ENCODE measurements at regions not wholly inside any gene's neighbourhood (a gene's known extent, or its start where the extent isn't known, plus 50 kb on each side); places are given as distances from the start of the nearest gene placed in this dataset.

DNA sequence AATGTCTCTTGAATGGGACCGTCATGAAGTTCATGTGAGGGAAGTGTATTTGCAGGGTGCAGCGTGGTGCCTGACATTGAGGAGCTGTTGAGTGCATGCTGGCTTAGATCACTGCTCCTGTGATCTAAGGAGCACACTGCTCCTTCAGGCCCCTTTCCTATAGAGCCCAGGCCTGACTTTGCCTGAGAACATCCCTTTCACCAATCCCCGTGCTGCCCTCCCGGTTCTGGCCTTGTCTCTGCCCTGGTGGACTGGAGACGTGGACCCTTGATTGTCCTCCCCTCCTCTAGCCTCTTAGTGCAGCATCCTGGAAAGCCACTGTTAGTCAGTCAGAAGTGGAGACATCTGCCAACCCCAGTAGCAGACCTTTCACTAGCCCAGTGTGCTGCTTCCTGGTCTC, 323.6 kb upstream of the HS6ST1 start:
- Histone ChIP-seq H3K27ac (ENCODE audit: insufficient read depth, low read length) (no peak overlapping the region), H3K4me1 (ENCODE audit: control insufficient read depth, extremely low read depth, insufficient read depth, low read length) (no peaks in the 10 kb centered on the region), H3K36me3 (ENCODE audit: control insufficient read depth, insufficient read depth, low read length) (no peaks in the 10 kb centered on the region), H3K27me3 (ENCODE audit: control insufficient read depth, insufficient read depth, low read length) (peaks cover 4% of the 10 kb centered on the region), H3K4me2 (ENCODE audit: extremely low read depth, insufficient read depth, low read length) (no peak overlapping the region), H3K9me3 (ENCODE audit: control insufficient read depth, insufficient read depth, low read depth, low read length) (no peaks in the 10 kb centered on the region), H3K79me2 (ENCODE audit: control insufficient read depth, insufficient read depth, low read length) (no peaks in the 10 kb centered on the region), H2AFZ (ENCODE audit: low read length) (no peak overlapping the region), H3K9ac (ENCODE audit: insufficient read depth, low read length) (no peak overlapping the region), H4K20me1 (ENCODE audit: control insufficient read depth, extremely low read depth, insufficient read depth, low read length) (no peaks in the 10 kb centered on the region), H3K4me3 (replicated peaks in 1 of 4; ENCODE audit: control extremely low read depth in 1 of 4, insufficient read depth in 1 of 4, low read depth in 3 of 4, low read length in 4 of 4) (no peak overlapping the region)
- TF ChIP-seq, protein P1, sequence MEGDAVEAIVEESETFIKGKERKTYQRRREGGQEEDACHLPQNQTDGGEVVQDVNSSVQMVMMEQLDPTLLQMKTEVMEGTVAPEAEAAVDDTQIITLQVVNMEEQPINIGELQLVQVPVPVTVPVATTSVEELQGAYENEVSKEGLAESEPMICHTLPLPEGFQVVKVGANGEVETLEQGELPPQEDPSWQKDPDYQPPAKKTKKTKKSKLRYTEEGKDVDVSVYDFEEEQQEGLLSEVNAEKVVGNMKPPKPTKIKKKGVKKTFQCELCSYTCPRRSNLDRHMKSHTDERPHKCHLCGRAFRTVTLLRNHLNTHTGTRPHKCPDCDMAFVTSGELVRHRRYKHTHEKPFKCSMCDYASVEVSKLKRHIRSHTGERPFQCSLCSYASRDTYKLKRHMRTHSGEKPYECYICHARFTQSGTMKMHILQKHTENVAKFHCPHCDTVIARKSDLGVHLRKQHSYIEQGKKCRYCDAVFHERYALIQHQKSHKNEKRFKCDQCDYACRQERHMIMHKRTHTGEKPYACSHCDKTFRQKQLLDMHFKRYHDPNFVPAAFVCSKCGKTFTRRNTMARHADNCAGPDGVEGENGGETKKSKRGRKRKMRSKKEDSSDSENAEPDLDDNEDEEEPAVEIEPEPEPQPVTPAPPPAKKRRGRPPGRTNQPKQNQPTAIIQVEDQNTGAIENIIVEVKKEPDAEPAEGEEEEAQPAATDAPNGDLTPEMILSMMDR (conservative IDR thresholded peaks at IDR 0.05 in 1 of 2, IDR thresholded peaks at IDR 0.05 in 1 of 2; ENCODE audit: low read depth in 1 of 2, low read length in 2 of 2): no peak
- no peak for TF ChIP-seq EZH2 (IDR thresholded peaks at IDR 0.05; ENCODE audit: low read length, missing control alignments)
- no peak for DNase-seq (ENCODE audit: low read depth in 2 of 2)

DNA sequence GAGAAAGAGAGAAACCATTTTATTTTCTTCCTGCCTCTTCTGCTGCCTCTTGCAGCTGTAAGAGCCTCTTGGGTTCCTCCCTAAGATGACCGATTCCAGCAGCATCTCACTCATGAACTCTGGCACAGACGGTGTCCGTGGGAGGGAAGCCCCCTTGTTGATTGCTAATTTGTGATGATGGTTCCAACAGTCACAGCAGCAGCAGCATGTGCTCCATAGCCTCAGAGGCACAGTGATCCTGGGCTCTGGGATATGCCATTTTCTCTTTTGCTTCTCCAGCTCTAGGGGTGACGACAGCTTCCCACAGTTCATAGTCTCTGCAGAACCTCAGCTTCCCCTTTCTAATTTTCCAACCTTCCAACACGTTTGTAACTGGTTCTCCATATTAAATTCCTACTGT, 324.2 kb upstream of the HS6ST1 start:
- Histone ChIP-seq H3K9ac (ENCODE audit: insufficient read depth, low read length) (no peak overlapping the region), H3K27me3 (ENCODE audit: control insufficient read depth, insufficient read depth, low read length) (peaks cover 4% of the 10 kb centered on the region), H2AFZ (ENCODE audit: low read length) (no peak overlapping the region), H3K79me2 (ENCODE audit: control insufficient read depth, insufficient read depth, low read length) (no peaks in the 10 kb centered on the region), H3K27ac (ENCODE audit: insufficient read depth, low read length) (no peak overlapping the region), H3K9me3 (ENCODE audit: control insufficient read depth, insufficient read depth, low read depth, low read length) (no peaks in the 10 kb centered on the region), H3K4me1 (ENCODE audit: control insufficient read depth, extremely low read depth, insufficient read depth, low read length) (no peaks in the 10 kb centered on the region), H3K4me2 (ENCODE audit: extremely low read depth, insufficient read depth, low read length) (no peak overlapping the region), H3K4me3 (replicated peaks in 1 of 4; ENCODE audit: control extremely low read depth in 1 of 4, insufficient read depth in 1 of 4, low read depth in 3 of 4, low read length in 4 of 4) (no peak overlapping the region), H3K36me3 (ENCODE audit: control insufficient read depth, insufficient read depth, low read length) (no peaks in the 10 kb centered on the region), H4K20me1 (ENCODE audit: control insufficient read depth, extremely low read depth, insufficient read depth, low read length) (no peaks in the 10 kb centered on the region)
- DNase-seq (ENCODE audit: low read depth in 2 of 2): no peak
- TF ChIP-seq, protein P1 (conservative IDR thresholded peaks at IDR 0.05 in 1 of 2, IDR thresholded peaks at IDR 0.05 in 1 of 2; ENCODE audit: low read depth in 1 of 2, low read length in 2 of 2): no peak
- TF ChIP-seq EZH2 (IDR thresholded peaks at IDR 0.05; ENCODE audit: low read length, missing control alignments): no peak

DNA sequence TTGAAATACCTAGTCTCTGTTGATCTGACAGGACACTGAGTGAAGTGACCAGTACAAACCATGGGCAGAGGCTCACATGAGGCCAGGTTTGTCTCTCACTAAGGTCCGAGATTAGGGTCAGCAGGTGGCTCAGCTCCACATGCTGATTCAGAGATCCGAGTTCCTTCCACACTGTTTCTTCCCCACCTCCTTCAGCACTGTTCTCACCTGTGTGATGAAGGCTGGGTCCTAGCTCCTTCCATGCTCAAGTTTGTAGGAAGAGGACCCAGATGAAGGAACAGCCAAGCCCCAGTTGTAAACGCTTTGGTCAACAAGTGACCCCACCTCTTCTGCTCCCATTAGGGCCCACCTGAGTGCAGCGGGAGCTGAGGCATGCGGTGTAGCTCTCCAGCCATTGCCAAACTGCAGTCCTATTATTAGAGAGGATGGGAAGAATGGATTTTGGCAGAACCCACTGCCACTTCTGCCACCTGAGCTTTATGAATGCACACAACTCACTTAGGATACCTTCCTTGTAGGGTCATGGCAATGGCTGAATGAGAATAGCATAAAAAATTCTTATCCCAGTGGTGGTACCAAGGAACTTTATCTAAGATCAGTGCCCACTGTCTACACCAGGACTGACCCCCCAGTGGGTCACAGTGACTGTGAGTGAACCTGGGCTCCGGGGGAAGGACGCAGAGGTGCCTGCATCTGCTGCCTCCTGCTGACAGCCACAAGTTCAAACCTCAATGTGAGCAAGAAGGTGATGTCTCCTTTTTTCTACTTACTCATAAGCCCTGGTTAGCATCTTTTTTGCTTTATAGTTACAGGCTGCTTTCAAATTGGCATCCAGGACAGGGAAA, 324.8 kb upstream of the HS6ST1 start:
- no peak for TF ChIP-seq EZH2 (IDR thresholded peaks at IDR 0.05; ENCODE audit: low read length, missing control alignments)
- TF ChIP-seq, protein P1 (conservative IDR thresholded peaks at IDR 0.05 in 1 of 2, IDR thresholded peaks at IDR 0.05 in 1 of 2; ENCODE audit: low read depth in 1 of 2, low read length in 2 of 2): no peak

More for the DNA sequence above, 324.8 kb upstream of the HS6ST1 start:
- Histone ChIP-seq H3K9ac (ENCODE audit: insufficient read depth, low read length) (no peak overlapping the region), H3K27me3 (ENCODE audit: control insufficient read depth, insufficient read depth, low read length) (peaks cover 4% of the 10 kb centered on the region), H3K27ac (ENCODE audit: insufficient read depth, low read length) (no peak overlapping the region), H4K20me1 (ENCODE audit: control insufficient read depth, extremely low read depth, insufficient read depth, low read length) (no peaks in the 10 kb centered on the region), H3K36me3 (ENCODE audit: control insufficient read depth, insufficient read depth, low read length) (no peaks in the 10 kb centered on the region), H3K4me1 (ENCODE audit: control insufficient read depth, extremely low read depth, insufficient read depth, low read length) (no peaks in the 10 kb centered on the region), H3K4me2 (ENCODE audit: extremely low read depth, insufficient read depth, low read length) (no peak overlapping the region), H2AFZ (ENCODE audit: low read length) (no peak overlapping the region), H3K79me2 (ENCODE audit: control insufficient read depth, insufficient read depth, low read length) (no peaks in the 10 kb centered on the region), H3K9me3 (ENCODE audit: control insufficient read depth, insufficient read depth, low read depth, low read length) (no peaks in the 10 kb centered on the region), H3K4me3 (replicated peaks in 1 of 4; ENCODE audit: control extremely low read depth in 1 of 4, insufficient read depth in 1 of 4, low read depth in 3 of 4, low read length in 4 of 4) (no peak overlapping the region)
- no peak for DNase-seq (ENCODE audit: low read depth in 2 of 2)
